Caco-2 (cell line): ENCODE measurements at regions not wholly inside any gene's neighbourhood (a gene's known extent, or its start where the extent isn't known, plus 50 kb on each side); places are given as distances from the start of the nearest gene placed in this dataset.

Experiments
- BruUV-seq: library from RNA; stranded (reverse); fragments of 400-500 nt; replicated peaks from 2 replicates; lab custom pipeline; 2021; lab: Mats Ljungman, UMichigan
- CTCF ChIA-PET: fragments of 300-600 bp; sonication (Branson Sonifier 250); formaldehyde crosslinking; loops from one replicate; lab custom pipeline; 2022; ENCODE audit warnings: antibody characterized with exemption; lab: Charles Lee
- POLR2A ChIA-PET: fragments of 300-600 bp; sonication (Branson Sonifier 250); formaldehyde crosslinking; loops from one replicate; lab custom pipeline; 2022; ENCODE audit warnings: antibody characterized with exemption; lab: Charles Lee
- DNase-seq, 2 experiments: peaks; one replicate each; pipeline versions ENCODE4 v3.0.0 to v3.0.0-alpha.2; 2020 to 2022
- H3K27me3 ChIP-seq: replicated peaks from 2 replicates; pipeline ENCODE4 v1.6.0; 2011; ENCODE audit warnings: low read length; ENCODE audit not compliant: control insufficient read depth, insufficient read depth
- H3K36me3 ChIP-seq: 2 replicates; pipeline ENCODE4 v1.5.1; 2011; ENCODE audit warnings: low read length; ENCODE audit not compliant: control insufficient read depth, insufficient read depth
- H3K4me1 ChIP-seq: fragments of 250-450 bp; sonication (Bioruptor Pico); 2 replicates; pipeline ENCODE4 v1.5.1; 2020; ENCODE audit warnings: mild to moderate bottlenecking
- H3K4me3 ChIP-seq: 2 replicates; pipeline ENCODE4 v1.5.1; 2011; ENCODE audit warnings: low read depth, mild to moderate bottlenecking, control low read depth, low read length
- H3K9me3 ChIP-seq: fragments of 250-450 bp; sonication (Bioruptor Pico); 2 replicates; pipeline ENCODE4 v1.5.1; 2020; ENCODE audit warnings: mild to moderate bottlenecking, moderate library complexity
- H3K27ac Mint-ChIP-seq: one replicate; pipeline ENCODE4 v1.8.0; 2022; ENCODE audit warnings: mixed read lengths; ENCODE audit not compliant: unreplicated experiment
- H3K27me3 Mint-ChIP-seq: one replicate; pipeline ENCODE4 v1.8.0; 2022; ENCODE audit warnings: mixed read lengths; ENCODE audit not compliant: insufficient read depth, unreplicated experiment
- H3K36me3 Mint-ChIP-seq: one replicate; pipeline ENCODE4 v1.8.0; 2022; ENCODE audit warnings: mild to moderate bottlenecking, mixed read lengths; ENCODE audit not compliant: insufficient read depth, unreplicated experiment
- H3K4me1 Mint-ChIP-seq: one replicate; pipeline ENCODE4 v1.8.0; 2022; ENCODE audit warnings: low read depth, mixed read lengths; ENCODE audit not compliant: unreplicated experiment
- H3K4me3 Mint-ChIP-seq: one replicate; pipeline ENCODE4 v1.8.0; 2022; ENCODE audit warnings: mild to moderate bottlenecking, moderate library complexity, mixed read lengths; ENCODE audit not compliant: unreplicated experiment
- H3K9me3 Mint-ChIP-seq: one replicate; pipeline ENCODE4 v1.8.0; 2022; ENCODE audit warnings: mixed read lengths; ENCODE audit not compliant: unreplicated experiment
- CTCF ChIP-seq, 2 experiments: fragments of 200-600 bp in 1 of 2; IDR thresholded peaks; 1 replicate in 1 of 2; 2 replicates in 1 of 2; pipeline versions ENCODE4 v1.5.1 to v1.8.0; 2011 to 2022; ENCODE audit warnings: antibody characterized with exemption in 1 of 2, control low read depth in 1 of 2, inconsistent platforms in 1 of 2, low read depth in 1 of 2, low read length in 1 of 2, mild to moderate bottlenecking in 1 of 2, moderate library complexity in 1 of 2; ENCODE audit not compliant: insufficient read depth in 1 of 2, severe bottlenecking in 1 of 2, unreplicated experiment in 1 of 2
- intact Hi-C: fragments of 100-400 bp; cut with micrococcal nuclease; formaldehyde crosslinking; loops from one replicate; pipeline ENCODE4 v1.10.0; 2022; ENCODE audit not compliant: unreplicated experiment

- POLR2A ChIA-PET, result no interaction called here
- no TSS peak for BruUV-seq
- H3K4me3 ChIP-seq, result no peak overlapping the region
- no peaks in the 10 kb centered on the region for H3K36me3 ChIP-seq
- no peak for TF ChIP-seq CTCF (IDR thresholded peaks at IDR 0.05; ENCODE audit: insufficient read depth in 1 of 2, low read depth in 1 of 2, low read length in 1 of 2, severe bottlenecking in 1 of 2, unreplicated experiment in 1 of 2)
- no peaks in the 10 kb centered on the region for H3K9me3 ChIP-seq
- Mint-ChIP-seq H3K27me3 (peaks cover 18% of the 10 kb centered on the region), H3K27ac (no peak overlapping the region), H3K4me3 (no peak overlapping the region), H3K4me1 (no peaks in the 10 kb centered on the region), H3K9me3 (no peaks in the 10 kb centered on the region), H3K36me3 (no peaks in the 10 kb centered on the region)
- DNase-seq, result no peak
- H3K27me3 ChIP-seq, result no peaks in the 10 kb centered on the region
- no peaks in the 10 kb centered on the region for H3K4me1 ChIP-seq
- intact Hi-C loops, result loop anchor here (10.0 kb wide), 1 partner anchor 107 kb away; no protein-coding TSS in a partner anchor
- CTCF ChIA-PET, result no interaction called here
Observed at GRCh38 chr15:60218256-60218655, 179.5 kb downstream of the ANXA2 start.

GRCh38 chr15:60219866-60220265 lies 177.9 kb downstream of the ANXA2 start:
- peaks cover 23% of the 10 kb centered on the region for H3K27me3 Mint-ChIP-seq
- Histone ChIP-seq H3K9me3 (no peaks in the 10 kb centered on the region), H3K27me3 (no peaks in the 10 kb centered on the region), H3K4me1 (no peaks in the 10 kb centered on the region), H3K36me3 (no peaks in the 10 kb centered on the region), H3K4me3 (no peak overlapping the region)
- POLR2A ChIA-PET, result no interaction called here
- H3K27ac Mint-ChIP-seq, result no peak overlapping the region
- CTCF ChIA-PET, result no interaction called here
- H3K4me1 Mint-ChIP-seq, result no peaks in the 10 kb centered on the region
- intact Hi-C loops, result loop anchor here (10.0 kb wide), 1 partner anchor 105 kb away; no protein-coding TSS in a partner anchor
- BruUV-seq, result no TSS peak
- H3K9me3 Mint-ChIP-seq, result no peaks in the 10 kb centered on the region
- no peak for DNase-seq
- no peak for TF ChIP-seq CTCF (IDR thresholded peaks at IDR 0.05; ENCODE audit: insufficient read depth in 1 of 2, low read depth in 1 of 2, low read length in 1 of 2, severe bottlenecking in 1 of 2, unreplicated experiment in 1 of 2)
- H3K4me3 Mint-ChIP-seq, result no peak overlapping the region
- no peaks in the 10 kb centered on the region for H3K36me3 Mint-ChIP-seq

- no peak overlapping the region for H3K4me3 ChIP-seq
- no peak overlapping the region for H3K27ac Mint-ChIP-seq
- H3K4me3 Mint-ChIP-seq, result no peak overlapping the region
- ChIA-PET CTCF (no interaction called here), POLR2A (no interaction called here)
- TF ChIP-seq CTCF (IDR thresholded peaks at IDR 0.05; ENCODE audit: insufficient read depth in 1 of 2, low read depth in 1 of 2, low read length in 1 of 2, severe bottlenecking in 1 of 2, unreplicated experiment in 1 of 2), result no peak
- no peak for DNase-seq
- intact Hi-C loops, result no loop called here
- no peaks in the 10 kb centered on the region for H3K27me3 ChIP-seq
- H3K4me1 Mint-ChIP-seq, result no peaks in the 10 kb centered on the region
- no TSS peak for BruUV-seq
- H3K36me3 Mint-ChIP-seq, result no peaks in the 10 kb centered on the region
- no peaks in the 10 kb centered on the region for H3K36me3 ChIP-seq
- no peaks in the 10 kb centered on the region for H3K4me1 ChIP-seq
- H3K9me3 Mint-ChIP-seq, result no peaks in the 10 kb centered on the region
- H3K9me3 ChIP-seq, result no peaks in the 10 kb centered on the region
- peaks cover 23% of the 10 kb centered on the region for H3K27me3 Mint-ChIP-seq
Observed at GRCh38 chr15:60221356-60221755, 176.4 kb downstream of the ANXA2 start.
